Neuron (in vitro differentiated cells): ENCODE measurements at regions not wholly inside any gene's neighbourhood (a gene's known extent, or its start where the extent isn't known, plus 50 kb on each side); places are given as distances from the start of the nearest gene placed in this dataset.

Source experiments
- H2AFZ ChIP-seq: one replicate; pipeline ENCODE4 v1.6.1; 2013; ENCODE audit warnings: low read depth, mild to moderate bottlenecking, inconsistent platforms, low read length, moderate library complexity
- H3K27me3 ChIP-seq: one replicate; pipeline ENCODE4 v1.6.1; 2013; ENCODE audit warnings: low read length; ENCODE audit not compliant: insufficient read depth
- H3K36me3 ChIP-seq: one replicate; pipeline ENCODE4 v1.6.1; 2013; ENCODE audit warnings: low read length; ENCODE audit not compliant: insufficient read depth
- H3K4me1 ChIP-seq: one replicate; pipeline ENCODE4 v1.6.1; 2013; ENCODE audit warnings: low read length; ENCODE audit not compliant: insufficient read depth
- H3K4me3 ChIP-seq: 2 replicates; pipeline ENCODE4 v1.5.1; 2013; ENCODE audit warnings: mild to moderate bottlenecking, low read length, moderate library complexity
- H3K9me3 ChIP-seq: one replicate; pipeline ENCODE4 v1.6.1; 2013; ENCODE audit warnings: low read length

- Histone ChIP-seq H3K9me3 (no peaks in the 10 kb centered on the region), H3K27me3 (no peaks in the 10 kb centered on the region), H3K4me3 (no peak overlapping the region)
Measured at GRCh38 chr4:149145803-149146202, 669.8 kb downstream of the IQCM start.

DNA sequence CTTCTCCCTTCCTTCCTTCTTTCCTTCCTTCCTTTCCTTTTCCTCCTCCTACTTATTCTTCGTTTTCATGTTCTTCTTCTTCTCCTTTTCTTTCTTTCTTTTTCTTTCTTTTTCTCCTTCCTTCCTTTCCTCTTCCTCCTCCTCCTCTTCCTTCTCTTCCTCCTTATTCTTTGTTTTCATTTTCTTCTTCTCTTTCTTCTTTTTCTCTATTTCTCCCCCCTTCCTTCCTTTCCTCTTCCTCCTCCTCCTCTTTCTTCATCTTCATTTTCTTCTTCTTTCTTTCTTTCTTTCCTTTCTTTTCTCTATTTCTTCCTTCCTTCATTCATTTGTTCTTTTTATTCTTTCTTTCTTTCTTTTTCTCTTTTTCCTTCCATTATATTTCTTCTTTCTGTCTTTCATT, 671.6 kb downstream of the IQCM start:
- Histone ChIP-seq H3K4me1 (no peaks in the 10 kb centered on the region), H3K9me3 (no peaks in the 10 kb centered on the region), H3K4me3 (no peak overlapping the region), H3K36me3 (no peaks in the 10 kb centered on the region), H2AFZ (no peak overlapping the region), H3K27me3 (no peaks in the 10 kb centered on the region)

More at GRCh38 chr4:149145803-149146202, 669.8 kb downstream of the IQCM start:
- no peak overlapping the region for H2AFZ ChIP-seq
- no peaks in the 10 kb centered on the region for H3K36me3 ChIP-seq
- no peaks in the 10 kb centered on the region for H3K4me1 ChIP-seq

DNA sequence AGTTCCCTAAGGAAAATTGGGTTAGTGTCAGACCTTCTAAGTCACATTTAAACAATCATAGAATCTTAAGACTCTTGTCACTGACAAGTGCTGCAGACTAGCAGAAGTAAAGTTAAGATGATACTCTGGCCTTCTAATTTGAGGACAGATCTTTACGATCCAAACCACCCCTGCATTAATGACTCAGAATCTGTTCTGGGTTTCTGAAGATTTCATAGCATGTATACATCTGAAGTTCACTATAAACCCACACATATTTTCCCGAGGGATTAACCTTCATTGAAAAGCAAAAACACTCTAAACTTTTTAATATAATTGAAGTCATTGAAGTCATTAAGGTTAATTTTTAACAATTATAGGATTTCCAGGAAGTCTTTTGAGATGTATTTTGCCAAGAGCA, 674.3 kb downstream of the IQCM start:
- Histone ChIP-seq H3K9me3 (no peaks in the 10 kb centered on the region), H2AFZ (no peak overlapping the region), H3K4me1 (no peaks in the 10 kb centered on the region), H3K4me3 (no peak overlapping the region), H3K27me3 (no peaks in the 10 kb centered on the region), H3K36me3 (no peaks in the 10 kb centered on the region)

DNA sequence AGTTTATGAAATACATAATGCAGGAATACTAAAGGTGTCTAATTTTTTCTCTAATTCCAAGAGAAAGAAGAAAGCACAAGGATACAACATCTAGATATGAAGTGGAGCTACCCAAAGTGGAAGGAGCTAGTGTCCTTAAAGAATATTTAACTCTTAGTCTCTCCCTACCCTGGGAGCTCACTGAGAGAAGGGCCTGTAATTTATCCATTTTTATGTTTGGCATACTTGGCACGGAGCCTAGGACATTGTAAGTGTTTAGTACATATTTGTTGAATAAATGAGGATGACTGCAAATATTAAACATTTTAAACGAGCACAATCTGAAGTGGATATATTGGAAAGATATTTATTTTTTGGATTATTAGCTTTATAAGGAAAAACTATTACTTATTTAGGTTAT, 674.8 kb downstream of the IQCM start:
- no peaks in the 10 kb centered on the region for H3K9me3 ChIP-seq
- no peak overlapping the region for H3K4me3 ChIP-seq
- no peaks in the 10 kb centered on the region for H3K36me3 ChIP-seq
- H3K27me3 ChIP-seq, result no peaks in the 10 kb centered on the region
- H3K4me1 ChIP-seq, result no peaks in the 10 kb centered on the region
- no peak overlapping the region for H2AFZ ChIP-seq

GRCh38 chr4:149136951-149137620, 678.6 kb downstream of the IQCM start:
- H3K9me3 ChIP-seq, result no peaks in the 10 kb centered on the region
- H2AFZ ChIP-seq, result no peak overlapping the region
- no peaks in the 10 kb centered on the region for H3K4me1 ChIP-seq
- no peaks in the 10 kb centered on the region for H3K36me3 ChIP-seq
- no peaks in the 10 kb centered on the region for H3K27me3 ChIP-seq
- H3K4me3 ChIP-seq, result no peak overlapping the region

DNA sequence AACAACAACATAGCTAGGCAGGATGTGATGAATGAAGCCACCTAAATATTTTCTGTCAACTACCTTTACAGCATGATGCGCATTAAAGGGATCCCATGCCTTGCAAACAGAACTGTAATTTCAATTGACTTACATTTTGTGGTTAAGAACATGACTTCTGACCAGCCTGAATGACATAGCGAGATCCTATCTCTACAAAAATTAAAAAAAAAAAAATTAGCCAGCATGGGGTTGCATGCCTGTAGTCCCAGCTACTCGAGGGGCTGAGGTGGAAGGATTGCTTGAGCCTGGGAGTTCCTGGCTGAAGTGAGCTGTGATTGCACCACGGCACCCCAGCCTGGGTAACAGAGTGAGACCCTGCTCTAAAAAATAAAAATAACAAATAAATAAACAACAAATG, 680.6 kb downstream of the IQCM start:
- Histone ChIP-seq H3K9me3 (no peaks in the 10 kb centered on the region), H2AFZ (no peak overlapping the region), H3K36me3 (no peaks in the 10 kb centered on the region), H3K27me3 (no peaks in the 10 kb centered on the region), H3K4me1 (no peaks in the 10 kb centered on the region), H3K4me3 (no peak overlapping the region)

- Histone ChIP-seq H3K9me3 (no peaks in the 10 kb centered on the region), H3K36me3 (no peaks in the 10 kb centered on the region), H2AFZ (no peak overlapping the region), H3K4me3 (no peak overlapping the region), H3K27me3 (no peaks in the 10 kb centered on the region), H3K4me1 (no peaks in the 10 kb centered on the region)
Measured at GRCh38 chr4:149121023-149121404, 678.8 kb upstream of the NR3C2 start.

GRCh38 chr4:149120331-149121022, 678.3 kb upstream of the NR3C2 start:
- no peaks in the 10 kb centered on the region for H3K9me3 ChIP-seq

DNA sequence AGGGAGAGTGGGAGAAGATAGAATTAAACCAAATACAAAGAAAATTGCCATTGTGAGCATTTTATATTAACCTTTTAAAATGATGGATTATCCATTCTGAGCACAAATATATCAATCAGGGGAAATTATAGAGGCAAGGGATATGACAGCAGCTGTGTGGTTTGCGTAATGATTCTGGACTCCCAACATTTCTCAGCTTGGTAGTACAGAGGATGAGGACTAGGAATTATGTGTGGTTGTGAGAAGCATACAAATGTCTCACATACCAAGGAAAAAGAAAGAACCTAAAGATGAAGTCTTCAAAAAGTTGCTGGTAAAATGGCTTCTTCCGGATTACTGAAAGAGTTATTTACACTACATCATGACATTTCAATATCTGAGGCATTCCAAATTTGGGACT, 674.6 kb upstream of the NR3C2 start:
- H3K27me3 ChIP-seq, result no peaks in the 10 kb centered on the region
- no peak overlapping the region for H2AFZ ChIP-seq
- no peaks in the 10 kb centered on the region for H3K36me3 ChIP-seq
- H3K9me3 ChIP-seq, result no peaks in the 10 kb centered on the region
- no peaks in the 10 kb centered on the region for H3K4me1 ChIP-seq
- H3K4me3 ChIP-seq, result no peak overlapping the region

More at GRCh38 chr4:149120331-149121022, 678.3 kb upstream of the NR3C2 start:
- no peaks in the 10 kb centered on the region for H3K36me3 ChIP-seq
- no peak overlapping the region for H3K4me3 ChIP-seq
- no peaks in the 10 kb centered on the region for H3K27me3 ChIP-seq
- H3K4me1 ChIP-seq, result no peaks in the 10 kb centered on the region
- H2AFZ ChIP-seq, result no peak overlapping the region

GRCh38 chr4:149113804-149114430, 671.7 kb upstream of the NR3C2 start:
- Histone ChIP-seq H3K4me1 (no peaks in the 10 kb centered on the region), H3K36me3 (no peaks in the 10 kb centered on the region), H3K4me3 (no peak overlapping the region), H3K27me3 (no peaks in the 10 kb centered on the region), H3K9me3 (no peaks in the 10 kb centered on the region), H2AFZ (no peak overlapping the region)

DNA sequence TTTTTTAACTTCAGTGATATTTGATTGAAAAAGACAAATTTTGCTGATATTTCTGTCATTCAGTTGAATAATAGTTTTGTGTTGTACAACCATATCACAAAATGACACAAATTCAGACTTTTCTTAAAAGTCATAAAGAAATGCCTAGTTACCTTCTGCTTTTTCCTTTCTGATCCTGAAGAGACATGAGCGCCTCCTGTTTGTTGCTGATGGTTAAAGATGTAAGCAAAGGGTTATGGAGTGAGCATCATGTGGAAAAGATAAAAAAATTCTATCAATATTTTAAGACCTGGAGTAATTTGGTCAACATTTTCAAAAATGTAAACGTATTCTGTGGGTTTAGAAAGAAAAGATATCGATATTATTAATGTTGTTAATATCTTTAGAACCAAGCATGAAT, 669.9 kb upstream of the NR3C2 start:
- H3K9me3 ChIP-seq, result no peaks in the 10 kb centered on the region
- H3K4me1 ChIP-seq, result no peaks in the 10 kb centered on the region
- no peak overlapping the region for H2AFZ ChIP-seq

DNA sequence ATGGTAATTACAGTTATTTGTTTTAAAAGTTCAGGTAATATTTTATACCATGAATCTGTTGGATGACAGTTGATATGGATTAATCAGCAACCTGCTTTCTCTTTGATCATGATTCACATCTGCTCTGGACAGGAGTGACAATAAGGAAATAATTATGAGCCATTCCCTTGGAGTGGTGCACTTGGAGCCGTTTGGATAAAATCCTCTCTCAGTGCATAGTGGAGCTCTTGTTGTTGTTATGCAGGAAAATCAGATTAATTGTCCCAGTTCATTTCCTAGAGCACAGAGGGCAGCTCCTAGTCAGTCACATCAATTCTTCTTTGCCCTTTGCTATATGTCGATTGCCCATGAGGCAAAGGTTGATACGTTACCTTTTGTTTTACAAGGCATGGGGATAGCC, 668.3 kb upstream of the NR3C2 start:
- H2AFZ ChIP-seq, result no peak overlapping the region
- no peaks in the 10 kb centered on the region for H3K4me1 ChIP-seq
- H3K36me3 ChIP-seq, result no peaks in the 10 kb centered on the region
- H3K27me3 ChIP-seq, result no peaks in the 10 kb centered on the region
- H3K4me3 ChIP-seq, result no peak overlapping the region
- H3K9me3 ChIP-seq, result no peaks in the 10 kb centered on the region

More for the DNA sequence above, 669.9 kb upstream of the NR3C2 start:
- Histone ChIP-seq H3K36me3 (no peaks in the 10 kb centered on the region), H3K27me3 (no peaks in the 10 kb centered on the region), H3K4me3 (no peak overlapping the region)

GRCh38 chr4:149108626-149109025, 666.4 kb upstream of the NR3C2 start:
- Histone ChIP-seq H3K4me3 (no peak overlapping the region), H3K9me3 (no peaks in the 10 kb centered on the region), H2AFZ (no peak overlapping the region), H3K36me3 (no peaks in the 10 kb centered on the region), H3K4me1 (no peaks in the 10 kb centered on the region), H3K27me3 (no peaks in the 10 kb centered on the region)
